KOPT-K1 (cell line): ENCODE measurements at regions not wholly inside any gene's neighbourhood (a gene's known extent, or its start where the extent isn't known, plus 50 kb on each side); places are given as distances from the start of the nearest gene placed in this dataset.
"Not testable (repeated sequence)": the region's sequence is repeated elsewhere in the genome, so short reads cannot be mapped to it uniquely, and the experiment has no call there.

Source experiments
- H3K27ac ChIP-seq: fragments of 200-600 bp; sonication (generic); 2 replicates; pipeline ENCODE4 v1.5.1; 2016; ENCODE audit warnings: antibody characterized with exemption, mild to moderate bottlenecking, low read depth, low read length; ENCODE audit not compliant: poor library complexity, severe bottlenecking
- H3K36me3 ChIP-seq: fragments of 200-600 bp; sonication (generic); 2 replicates; pipeline ENCODE4 v1.5.1; 2017; ENCODE audit warnings: antibody characterized with exemption, mild to moderate bottlenecking, low read length, moderate library complexity; ENCODE audit not compliant: insufficient read depth
- H3K9me3 ChIP-seq: fragments of 200-600 bp; sonication (generic); 2 replicates; pipeline ENCODE4 v1.5.1; 2017; ENCODE audit warnings: antibody characterized with exemption, low read length, mild to moderate bottlenecking; ENCODE audit not compliant: insufficient read depth, poor library complexity, severe bottlenecking

- Histone ChIP-seq H3K9me3 (no peaks in the 10 kb centered on the region), H3K27ac (no peak overlapping the region), H3K36me3 (no peaks in the 10 kb centered on the region)
Observed at GRCh38 chr22:19657252-19658056, 56.8 kb upstream of the SEPTIN5 start.

DNA sequence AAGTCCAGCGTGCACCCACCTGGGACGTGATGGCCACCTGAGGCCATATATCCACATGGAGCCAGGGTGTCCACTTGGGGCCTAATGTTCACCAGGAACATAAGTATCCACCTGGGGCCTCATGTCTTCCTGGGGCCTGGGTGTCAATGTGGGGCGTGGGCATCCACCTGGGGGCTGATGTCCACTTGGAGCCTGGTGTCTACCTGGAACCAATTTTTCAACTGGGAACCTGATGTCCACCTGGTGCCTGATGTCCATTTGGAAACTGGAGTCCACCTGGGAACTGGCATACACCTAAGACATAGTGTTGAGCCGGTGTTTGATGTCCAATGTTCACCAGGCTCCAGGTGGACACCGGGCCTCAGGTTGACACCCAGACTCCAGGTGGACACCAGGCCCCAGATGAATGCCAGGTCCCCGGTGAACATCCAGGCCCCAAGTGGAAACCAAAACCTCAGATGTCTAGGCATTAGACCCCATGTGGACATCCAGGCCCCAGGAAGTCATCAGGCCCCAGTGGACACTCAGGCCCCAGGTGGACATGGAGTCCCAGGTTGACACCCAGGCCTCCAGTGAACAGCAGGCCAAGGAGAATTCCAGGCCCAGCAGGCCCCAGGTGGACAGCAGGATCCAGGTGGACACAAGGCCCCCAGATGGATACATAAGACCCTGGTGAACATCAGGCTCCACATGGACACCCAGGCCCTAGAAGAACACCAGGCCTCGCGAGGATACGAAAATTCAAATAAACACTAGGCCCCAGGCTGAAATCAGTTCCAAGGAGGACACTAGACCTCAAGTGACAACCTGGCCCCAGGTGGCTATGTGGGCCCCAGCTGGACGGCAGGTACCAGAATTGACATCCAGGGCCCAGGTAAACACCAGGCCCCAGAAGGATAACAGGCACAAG, 56.0 kb upstream of the SEPTIN5 start:
- no peak overlapping the region for H3K27ac ChIP-seq
- H3K36me3 ChIP-seq = no peaks in the 10 kb centered on the region
- no peaks in the 10 kb centered on the region for H3K9me3 ChIP-seq

DNA sequence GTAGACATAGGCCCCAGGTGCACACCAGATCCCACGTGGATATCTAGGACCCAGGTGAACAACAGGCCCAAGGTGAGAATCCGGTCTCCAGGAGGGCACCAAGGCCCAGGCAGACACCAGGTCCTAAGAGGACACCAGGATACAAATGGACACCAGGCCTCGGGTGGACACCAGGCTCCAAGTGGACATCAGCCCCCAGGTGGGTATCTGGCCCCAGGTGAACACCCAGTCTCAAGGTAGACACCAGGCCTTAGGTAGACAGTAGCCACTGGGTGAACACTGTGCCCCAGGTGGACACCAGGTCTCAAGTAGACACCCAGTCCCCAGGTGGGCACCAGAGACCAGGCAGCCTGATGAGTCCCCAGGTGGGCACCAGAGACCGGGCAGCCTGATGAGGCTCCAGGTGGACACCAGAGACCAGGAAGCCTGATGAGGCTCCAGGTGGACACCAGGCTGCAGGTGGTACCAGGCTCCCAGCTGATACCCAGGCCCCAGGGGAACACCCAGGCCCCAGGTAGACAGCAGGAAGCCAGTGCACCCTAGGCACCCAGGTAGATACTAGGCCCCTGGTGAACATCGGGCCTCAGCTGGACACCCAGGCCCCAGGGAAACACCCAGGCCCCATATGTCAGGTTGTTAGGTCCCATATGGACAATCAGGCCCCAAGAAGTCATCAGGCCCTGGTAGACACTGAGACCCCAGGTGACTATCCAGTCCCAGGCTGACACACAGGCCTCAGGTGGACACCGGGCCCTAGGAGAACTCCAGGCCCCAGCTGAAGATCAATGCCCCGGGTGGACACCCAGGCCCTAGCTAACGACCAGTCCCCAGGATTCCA, 55.1 kb upstream of the SEPTIN5 start:
- Histone ChIP-seq H3K36me3 (no peaks in the 10 kb centered on the region), H3K9me3 (no peaks in the 10 kb centered on the region), H3K27ac (no peak overlapping the region)

- Histone ChIP-seq H3K36me3 (no peaks in the 10 kb centered on the region), H3K9me3 (no peaks in the 10 kb centered on the region), H3K27ac (no peak overlapping the region)
Observed at GRCh38 chr22:19659805-19660345, 54.4 kb upstream of the SEPTIN5 start.

DNA sequence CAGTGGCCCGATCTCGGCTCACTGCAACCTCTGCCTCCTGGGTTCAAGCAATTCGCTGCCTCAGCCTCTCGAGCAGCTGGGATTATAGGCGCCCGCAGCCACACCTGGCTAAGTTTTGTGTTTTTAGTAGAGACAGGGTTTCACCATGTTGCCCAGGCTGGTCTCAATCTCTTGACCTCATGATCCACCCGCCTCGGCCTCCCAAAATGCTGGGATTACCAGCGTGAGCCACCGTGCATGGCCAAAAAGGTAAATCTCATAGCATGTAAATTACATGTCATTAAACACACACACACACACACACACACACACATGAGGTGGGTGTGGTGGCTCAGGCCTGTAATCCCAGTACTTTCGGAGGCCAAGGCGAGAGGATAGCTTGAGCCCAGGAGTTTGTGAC, 53.7 kb upstream of the SEPTIN5 start:
- not testable (repeated sequence) for H3K27ac ChIP-seq, H3K9me3 ChIP-seq, H3K36me3 ChIP-seq

- H3K9me3 ChIP-seq = no peaks in the 10 kb centered on the region
- H3K36me3 ChIP-seq = no peaks in the 10 kb centered on the region
- H3K27ac ChIP-seq = no peak overlapping the region
Observed at GRCh38 chr22:19661156-19661555, 53.1 kb upstream of the SEPTIN5 start.

GRCh38 chr22:19662049-19662684, 52.1 kb upstream of the SEPTIN5 start:
- not testable (repeated sequence) for H3K27ac ChIP-seq, H3K36me3 ChIP-seq, H3K9me3 ChIP-seq

DNA sequence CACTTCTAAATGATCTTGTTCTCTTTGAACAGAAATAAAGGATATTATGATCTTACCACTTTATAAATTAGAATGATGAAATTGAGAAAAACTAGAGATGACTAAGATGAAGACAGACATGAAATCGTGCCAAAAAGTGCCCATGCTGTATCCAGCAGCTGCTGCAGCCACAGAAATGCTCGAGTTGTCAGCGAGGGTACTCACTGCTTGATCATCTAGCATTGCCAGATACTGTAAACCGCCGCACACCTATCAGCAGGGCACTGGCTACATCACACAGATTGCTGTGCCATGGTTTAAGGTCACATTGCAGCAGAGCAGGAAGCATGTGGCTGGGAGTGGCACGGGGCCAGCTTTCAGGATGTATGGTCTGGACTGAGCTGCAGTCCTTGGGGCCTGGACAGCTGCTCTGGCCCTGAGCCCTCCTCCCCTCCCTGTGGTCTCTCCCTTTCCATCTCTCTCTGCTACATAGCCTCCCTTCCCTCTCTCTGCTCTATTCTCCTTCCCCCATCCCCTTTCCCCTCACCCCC, 51.0 kb upstream of the SEPTIN5 start:
- Histone ChIP-seq H3K9me3 (no peaks in the 10 kb centered on the region), H3K27ac (no peak overlapping the region), H3K36me3 (no peaks in the 10 kb centered on the region)

DNA sequence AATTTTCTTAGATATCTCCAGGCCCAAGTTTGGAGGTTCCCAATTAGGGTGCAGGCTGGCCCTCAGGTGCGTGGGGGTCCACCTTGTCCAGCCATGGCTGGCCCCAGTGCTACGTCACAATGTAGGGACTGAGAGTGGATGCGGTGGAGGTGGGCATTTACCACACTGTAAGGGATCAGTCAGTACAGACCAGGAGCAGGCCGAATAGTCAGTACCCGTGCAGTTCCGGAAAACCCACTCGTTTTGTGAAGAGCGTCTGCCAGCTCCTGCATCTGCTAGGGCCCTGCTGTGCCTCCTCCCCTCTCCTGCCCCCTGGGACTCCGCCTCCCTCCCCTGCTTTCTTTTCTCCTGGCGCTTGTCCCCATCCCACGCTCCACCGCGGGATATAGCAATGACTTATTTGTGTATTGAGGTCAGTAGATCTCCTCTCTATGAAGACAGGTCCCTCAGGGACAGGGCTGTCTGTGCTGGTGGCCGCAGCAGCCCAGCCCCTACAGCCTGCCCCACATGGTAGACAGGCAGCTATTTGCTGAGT, 50.4 kb upstream of the SEPTIN5 start:
- H3K9me3 ChIP-seq = no peaks in the 10 kb centered on the region
- H3K36me3 ChIP-seq = no peaks in the 10 kb centered on the region
- no peak overlapping the region for H3K27ac ChIP-seq

GRCh38 chr22:19664406-19664805, 49.9 kb upstream of the SEPTIN5 start:
- H3K36me3 ChIP-seq = no peaks in the 10 kb centered on the region
- no peaks in the 10 kb centered on the region for H3K9me3 ChIP-seq
- no peak overlapping the region for H3K27ac ChIP-seq
